Prostate gland (tissue), 2 donors: ENCODE measurements at regions not wholly inside any gene's neighbourhood (a gene's known extent, or its start where the extent isn't known, plus 50 kb on each side); places are given as distances from the start of the nearest gene placed in this dataset.

Experiments used
- CTCF ChIP-seq, 4 experiments: fragments of 200-600 bp in 2 of 4; fragments of 450-650 bp in 2 of 4; sonication (generic) in 2 of 4; IDR thresholded peaks; 1 replicate in 3 of 4; 2 replicates in 1 of 4; pipeline ENCODE4 v1.5.1; 2016 to 2019; ENCODE audit warnings: antibody characterized with exemption in 4 of 4, mild to moderate bottlenecking in 2 of 4, moderate library complexity in 2 of 4
- POLR2A ChIP-seq: fragments of 450-650 bp; IDR thresholded peaks from one replicate; pipeline ENCODE4 v1.6.1; 2016; ENCODE audit warnings: antibody characterized with exemption, mild to moderate bottlenecking

- TF ChIP-seq CTCF (IDR thresholded peaks at IDR 0.05) = no peak
- TF ChIP-seq POLR2A = no peak
Measured at GRCh38 chr11:11081776-11082175, 223.9 kb upstream of the ZBED5 start.
